Thoracic aorta (tissue), 2 donors: ENCODE measurements at regions not wholly inside any gene's neighbourhood (a gene's known extent, or its start where the extent isn't known, plus 50 kb on each side); places are given as distances from the start of the nearest gene placed in this dataset.

ENCODE experiments used
- ATAC-seq: fragments of 150-250 bp; one replicate; pipeline ENCODE4 v1.8.0; 2017; ENCODE audit warnings: low read depth; ENCODE audit not compliant: insufficient number of reproducible peaks, low FRiP score
- DNase-seq: peaks from one replicate; pipeline ENCODE4 v3.0.0-alpha.2; 2020; ENCODE audit warnings: low spot score
- H3K27ac ChIP-seq, 2 donors: fragments of 200-600 bp; sonication (generic); 1 replicate in 1 of 2; 2 replicates in 1 of 2; pipeline ENCODE4 v1.5.1; 2016; ENCODE audit warnings: mild to moderate bottlenecking in 2 of 2, moderate library complexity in 2 of 2
- H3K27me3 ChIP-seq: fragments of 200-600 bp; sonication (generic); replicated peaks from 2 replicates; pipeline ENCODE4 v1.6.0; 2016; ENCODE audit warnings: mild to moderate bottlenecking; ENCODE audit not compliant: insufficient read depth
- H3K36me3 ChIP-seq: fragments of 200-600 bp; sonication (generic); one replicate; pipeline ENCODE4 v1.5.1; 2016
- H3K4me1 ChIP-seq, 2 donors: fragments of 200-600 bp; sonication (generic); 1 replicate in 1 of 2; 2 replicates in 1 of 2; pipeline versions ENCODE4 v1.5.1 to v1.6.0; 2016; ENCODE audit warnings: low read depth in 2 of 2, mild to moderate bottlenecking in 1 of 2; ENCODE audit not compliant: control insufficient read depth in 1 of 2
- H3K4me3 ChIP-seq: fragments of 200-600 bp; sonication (generic); 2 replicates; pipeline ENCODE4 v1.5.1; 2016; ENCODE audit warnings: mild to moderate bottlenecking
- H3K9me3 ChIP-seq: fragments of 200-600 bp; sonication (generic); 2 replicates; pipeline ENCODE4 v1.5.1; 2016
- TF ChIP-seq, protein P1 (sequence below): fragments of 200-600 bp; sonication (generic); IDR thresholded peaks from one replicate; pipeline ENCODE4 v1.5.1; 2019; ENCODE audit warnings: antibody characterized with exemption

DNA sequence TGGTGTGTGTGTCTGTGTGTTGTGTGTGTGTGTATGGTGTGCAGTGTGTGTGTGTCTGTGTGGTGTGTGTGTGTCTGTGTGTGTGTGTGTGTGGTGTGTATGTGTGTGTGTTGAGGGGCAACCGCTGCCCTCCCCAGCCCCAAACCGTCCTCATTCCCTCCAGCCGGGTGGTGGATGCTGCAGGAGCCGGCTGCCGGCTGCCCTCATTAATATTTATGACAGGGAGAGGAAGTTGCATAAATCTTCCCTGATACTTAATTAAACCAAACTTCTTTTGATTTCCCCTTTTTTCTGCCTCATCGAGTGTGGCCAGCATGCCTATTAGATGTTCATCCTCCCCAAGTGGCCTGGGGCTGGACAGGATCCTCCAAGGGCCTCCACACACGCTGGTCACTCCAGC lies 121.4 kb upstream of the MVB12B start:
- Histone ChIP-seq H3K4me3 (no peak overlapping the region), H3K9me3 (no peaks in the 10 kb centered on the region), H3K27ac (no peak overlapping the region), H3K27me3 (no peaks in the 10 kb centered on the region), H3K36me3 (no peaks in the 10 kb centered on the region), H3K4me1 (no peaks in the 10 kb centered on the region)
- ATAC-seq: no peak
- DNase-seq: no peak
- TF ChIP-seq, protein P1, sequence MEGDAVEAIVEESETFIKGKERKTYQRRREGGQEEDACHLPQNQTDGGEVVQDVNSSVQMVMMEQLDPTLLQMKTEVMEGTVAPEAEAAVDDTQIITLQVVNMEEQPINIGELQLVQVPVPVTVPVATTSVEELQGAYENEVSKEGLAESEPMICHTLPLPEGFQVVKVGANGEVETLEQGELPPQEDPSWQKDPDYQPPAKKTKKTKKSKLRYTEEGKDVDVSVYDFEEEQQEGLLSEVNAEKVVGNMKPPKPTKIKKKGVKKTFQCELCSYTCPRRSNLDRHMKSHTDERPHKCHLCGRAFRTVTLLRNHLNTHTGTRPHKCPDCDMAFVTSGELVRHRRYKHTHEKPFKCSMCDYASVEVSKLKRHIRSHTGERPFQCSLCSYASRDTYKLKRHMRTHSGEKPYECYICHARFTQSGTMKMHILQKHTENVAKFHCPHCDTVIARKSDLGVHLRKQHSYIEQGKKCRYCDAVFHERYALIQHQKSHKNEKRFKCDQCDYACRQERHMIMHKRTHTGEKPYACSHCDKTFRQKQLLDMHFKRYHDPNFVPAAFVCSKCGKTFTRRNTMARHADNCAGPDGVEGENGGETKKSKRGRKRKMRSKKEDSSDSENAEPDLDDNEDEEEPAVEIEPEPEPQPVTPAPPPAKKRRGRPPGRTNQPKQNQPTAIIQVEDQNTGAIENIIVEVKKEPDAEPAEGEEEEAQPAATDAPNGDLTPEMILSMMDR: no peak

DNA sequence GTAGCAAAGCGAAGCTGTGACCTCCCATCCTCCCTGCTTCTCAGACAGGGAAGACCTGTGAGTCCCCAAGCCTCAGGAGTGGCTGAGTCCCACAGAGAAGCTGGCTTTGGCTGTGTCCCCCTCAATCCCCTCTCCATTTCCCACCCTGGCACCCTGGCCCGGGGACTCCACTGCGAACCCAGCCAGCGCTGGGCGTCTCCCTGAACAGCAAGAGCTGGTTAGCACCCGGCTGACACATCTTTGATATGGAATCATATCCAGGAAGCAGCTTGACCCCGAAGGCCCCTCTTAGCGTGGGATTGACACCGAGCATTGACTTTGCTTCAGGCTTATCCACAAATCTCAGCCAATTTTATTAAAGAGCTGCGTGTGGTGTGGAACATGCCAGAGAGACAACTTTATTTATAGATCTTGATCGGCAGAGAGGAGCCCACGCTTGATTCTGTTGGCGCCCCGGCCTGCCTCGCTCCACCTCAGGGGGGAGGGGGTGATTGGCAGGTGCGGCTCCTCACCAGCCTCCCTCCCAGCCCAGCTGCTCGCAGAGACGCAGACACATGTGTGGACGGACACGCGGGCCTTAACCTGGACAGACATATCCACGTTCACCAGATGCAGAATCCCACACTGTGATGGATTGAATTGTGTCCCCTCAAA lies 120.7 kb upstream of the MVB12B start:
- no peak overlapping the region for H3K4me3 ChIP-seq
- H3K4me1 ChIP-seq: no peaks in the 10 kb centered on the region
- H3K9me3 ChIP-seq: no peaks in the 10 kb centered on the region
- H3K36me3 ChIP-seq: no peaks in the 10 kb centered on the region
- no peaks in the 10 kb centered on the region for H3K27me3 ChIP-seq
- H3K27ac ChIP-seq: no peak overlapping the region
- DNase-seq: no peak
- TF ChIP-seq, protein P1: no peak
- no peak for ATAC-seq

DNA sequence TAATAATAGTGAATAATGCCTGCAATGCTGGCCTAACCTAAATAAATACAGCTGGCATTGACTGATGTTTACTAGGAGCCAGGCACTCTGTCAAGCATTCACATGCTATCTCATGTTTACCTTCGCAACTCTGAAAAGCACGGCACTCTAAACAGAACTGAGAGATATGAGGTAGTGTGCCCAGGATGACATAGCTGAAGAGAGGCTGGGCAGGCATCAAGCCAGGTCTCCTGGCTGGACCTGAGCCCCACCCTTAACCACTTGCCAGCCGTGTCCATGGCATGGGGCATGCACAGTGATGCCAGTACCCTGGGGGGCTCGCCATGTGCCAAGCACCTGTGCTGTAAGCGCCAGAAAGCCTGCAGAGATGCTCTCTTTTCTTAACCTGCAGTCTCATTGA lies 119.4 kb upstream of the MVB12B start:
- H3K4me1 ChIP-seq: no peaks in the 10 kb centered on the region
- no peak overlapping the region for H3K4me3 ChIP-seq
- no peaks in the 10 kb centered on the region for H3K27me3 ChIP-seq
- DNase-seq (no peak), ATAC-seq (no peak)
- H3K27ac ChIP-seq: no peak overlapping the region
- H3K9me3 ChIP-seq: no peaks in the 10 kb centered on the region
- no peaks in the 10 kb centered on the region for H3K36me3 ChIP-seq
- TF ChIP-seq, protein P1: no peak

DNA sequence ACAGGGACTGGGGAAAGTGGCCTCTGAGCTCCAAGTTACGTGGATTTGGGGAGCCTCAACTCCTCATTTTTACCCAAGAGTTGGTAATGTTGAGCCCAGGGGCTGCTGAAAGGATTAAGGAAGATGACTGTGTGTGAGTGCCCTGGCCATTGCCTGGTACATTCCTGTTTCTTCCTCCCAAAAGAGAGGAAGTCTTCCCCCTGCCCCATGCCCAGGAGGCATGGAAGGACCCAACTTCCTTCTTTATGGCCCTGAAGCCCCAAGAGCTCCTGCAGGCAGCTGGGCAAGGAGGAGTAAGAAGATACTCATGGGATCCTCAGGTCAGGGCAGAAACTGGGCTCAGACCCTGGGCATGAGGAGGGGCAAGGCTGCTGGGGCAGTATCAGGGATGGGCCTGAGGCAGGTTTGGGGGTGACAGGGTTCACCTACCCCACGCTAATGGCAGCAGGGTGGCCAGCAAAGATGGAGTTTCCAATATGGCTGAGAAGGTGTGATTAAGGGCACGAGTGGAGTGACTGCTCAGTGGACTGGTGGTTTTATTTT lies 118.3 kb upstream of the MVB12B start:
- Histone ChIP-seq H3K4me3 (no peak overlapping the region), H3K9me3 (peaks cover under 1% of the 10 kb centered on the region), H3K27ac (no peak overlapping the region), H3K27me3 (no peaks in the 10 kb centered on the region), H3K4me1 (no peaks in the 10 kb centered on the region), H3K36me3 (no peaks in the 10 kb centered on the region)
- no peak for DNase-seq
- ATAC-seq: no peak
- TF ChIP-seq, protein P1: no peak

DNA sequence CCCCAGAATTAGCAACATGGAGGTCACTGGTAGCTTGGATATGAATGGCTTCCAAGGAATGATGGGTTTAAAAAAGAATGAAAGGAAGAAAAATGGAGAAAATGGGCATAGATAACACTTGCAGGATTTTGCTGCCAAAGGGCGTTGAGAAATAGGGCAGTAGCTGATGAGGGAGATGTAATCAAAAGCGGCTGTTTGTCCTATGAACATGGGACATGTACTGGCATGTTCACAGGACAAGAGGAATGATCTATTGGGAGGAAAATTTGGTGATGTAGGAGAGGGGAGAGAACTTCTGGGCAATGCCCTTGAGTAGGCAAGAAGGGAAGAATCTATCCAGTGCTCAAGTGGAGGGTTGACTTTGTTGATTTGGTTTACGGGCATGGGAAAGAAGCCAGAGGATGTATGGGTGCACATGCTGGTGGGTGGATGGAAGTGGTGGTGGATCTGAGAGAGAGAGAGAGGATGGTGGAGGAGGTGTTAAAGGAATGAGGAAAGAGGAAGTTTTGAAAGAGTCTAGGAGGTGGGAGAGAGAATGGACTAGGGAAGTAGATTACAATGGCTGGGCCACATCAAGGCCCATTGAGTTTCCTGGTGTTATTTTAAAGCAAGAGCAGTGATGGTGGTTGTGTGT lies 115.1 kb upstream of the MVB12B start:
- H3K4me1 ChIP-seq: no peaks in the 10 kb centered on the region
- H3K36me3 ChIP-seq: no peaks in the 10 kb centered on the region
- no peaks in the 10 kb centered on the region for H3K27me3 ChIP-seq
- DNase-seq (no peak), ATAC-seq (no peak)
- peaks cover 10% of the 10 kb centered on the region for H3K9me3 ChIP-seq
- TF ChIP-seq, protein P1: no peak
- no peak overlapping the region for H3K4me3 ChIP-seq
- no peak overlapping the region for H3K27ac ChIP-seq
